ENCODE measurements at regions not wholly inside any gene's neighbourhood (a gene's known extent, or its start where the extent isn't known, plus 50 kb on each side); places are given as distances from the start of the nearest gene placed in this dataset.
"Not testable (repeated sequence)": the region's sequence is repeated elsewhere in the genome, so short reads cannot be mapped to it uniquely, and the experiment has no call there.

DNA sequence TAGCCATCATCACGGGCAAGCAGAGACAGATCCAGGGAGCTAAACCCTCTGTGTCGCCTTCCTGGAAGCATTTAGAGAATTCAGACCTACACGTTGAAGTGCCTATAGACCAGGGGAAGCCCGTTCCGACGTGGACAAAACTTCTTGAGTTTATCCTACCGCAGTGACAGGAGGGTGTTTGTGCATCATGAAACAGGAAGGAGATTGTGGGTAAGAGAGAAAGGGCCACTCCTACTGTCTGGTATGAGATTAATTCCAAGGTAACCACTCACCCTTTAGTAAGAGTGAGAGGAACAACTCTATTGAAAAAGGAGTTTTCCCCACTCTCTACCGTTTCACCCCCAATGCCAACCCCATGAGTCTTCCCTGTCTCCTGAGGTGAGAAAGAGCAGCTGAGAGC lies 133.7 kb downstream of the TFAP2C start:
- no peak for DNase-seq
- no peak for ATAC-seq

DNA sequence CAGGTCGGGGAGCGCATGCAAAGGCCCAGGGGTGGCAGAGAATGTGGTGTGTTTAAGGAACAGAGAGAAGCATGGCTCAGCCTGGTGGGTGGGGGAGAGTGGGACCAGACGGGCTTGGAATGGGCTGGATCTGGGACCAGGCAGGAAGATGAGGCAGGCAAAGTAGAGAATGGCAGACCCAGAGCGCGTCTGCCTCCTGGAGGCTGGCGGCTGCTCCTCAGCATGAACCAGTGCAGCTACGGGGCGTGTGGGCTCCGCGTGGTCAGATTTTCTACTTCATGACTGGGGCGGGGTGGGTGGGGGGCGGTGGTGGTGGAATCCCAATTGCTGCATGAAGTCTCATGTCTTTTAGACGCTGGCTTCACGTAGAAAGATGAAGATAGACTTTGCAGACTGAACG lies 135.6 kb downstream of the TFAP2C start:
- DNase-seq (no peak), ATAC-seq (no peak)
- intact Hi-C loops (cut with DNase I, micrococcal nuclease): no loop called here

More for the DNA sequence above, 133.7 kb downstream of the TFAP2C start:
- intact Hi-C loops (cut with DNase I, micrococcal nuclease): no loop called here

DNA sequence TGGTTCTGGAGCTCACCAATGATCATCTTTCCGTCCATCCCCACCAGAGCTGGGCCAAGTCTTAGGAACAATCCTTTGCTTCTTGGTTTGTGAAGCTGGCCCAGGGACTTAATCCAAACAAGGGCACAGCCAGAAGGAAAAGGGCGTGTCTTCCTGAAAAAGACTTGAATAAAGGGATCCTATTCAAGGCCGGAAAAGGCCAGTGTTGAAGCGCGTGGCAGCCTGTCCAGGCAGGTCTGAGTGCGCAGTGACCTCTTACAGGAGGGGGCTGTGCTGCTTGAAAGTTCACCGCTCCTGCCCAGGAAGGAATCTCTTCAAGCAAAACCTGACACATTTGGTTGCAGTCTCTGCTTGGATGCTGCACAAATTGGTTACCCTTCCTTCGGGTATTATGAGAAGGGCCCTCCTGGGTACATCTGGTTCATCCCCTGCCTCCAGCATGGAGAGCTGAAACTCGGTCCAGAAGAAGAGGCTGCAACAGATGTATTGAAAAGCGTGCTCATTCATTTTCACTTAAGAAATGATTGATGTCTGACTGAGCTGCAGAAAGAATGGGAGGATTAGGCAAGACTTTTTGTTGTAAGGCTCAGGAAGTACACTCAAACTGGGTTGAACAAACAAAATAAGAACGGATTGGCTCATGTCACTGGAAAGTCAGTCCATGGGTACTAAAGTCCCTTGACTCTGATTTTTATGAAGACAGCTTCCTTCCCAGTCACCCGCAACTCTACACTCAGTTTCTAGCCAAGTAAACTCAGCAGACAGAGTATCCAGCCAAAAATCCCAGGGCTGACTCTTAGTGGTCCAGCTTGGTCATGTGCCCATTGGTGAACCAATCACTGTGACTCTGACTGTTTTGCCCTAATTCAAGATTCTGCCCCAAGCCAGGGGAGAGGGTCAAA lies 136.3 kb downstream of the TFAP2C start:
- intact Hi-C loops (cut with DNase I, micrococcal nuclease): no loop called here
- no peak for ATAC-seq
- DNase-seq: no peak

DNA sequence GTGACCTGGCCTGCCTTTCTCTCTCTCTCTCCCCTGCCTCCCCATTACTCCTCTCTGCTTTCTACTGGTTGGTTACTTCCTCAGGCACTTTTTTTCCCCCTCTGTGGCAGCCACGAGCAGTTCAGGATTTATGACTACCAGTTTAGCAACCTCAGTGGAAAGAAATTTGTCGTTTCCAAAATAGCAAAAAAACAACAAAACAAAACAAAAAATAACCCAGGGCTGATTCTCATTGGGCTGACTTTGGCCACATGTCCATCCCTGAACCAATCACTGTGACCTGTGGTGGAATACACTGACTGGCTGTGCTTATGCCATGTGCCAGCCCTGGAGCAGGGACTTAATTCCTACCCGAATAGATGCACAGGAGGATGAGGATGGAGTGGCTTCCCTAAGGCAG lies 137.4 kb downstream of the TFAP2C start:
- no peak for DNase-seq
- ATAC-seq: no peak
- intact Hi-C loops (cut with DNase I, micrococcal nuclease): no loop called here

DNA sequence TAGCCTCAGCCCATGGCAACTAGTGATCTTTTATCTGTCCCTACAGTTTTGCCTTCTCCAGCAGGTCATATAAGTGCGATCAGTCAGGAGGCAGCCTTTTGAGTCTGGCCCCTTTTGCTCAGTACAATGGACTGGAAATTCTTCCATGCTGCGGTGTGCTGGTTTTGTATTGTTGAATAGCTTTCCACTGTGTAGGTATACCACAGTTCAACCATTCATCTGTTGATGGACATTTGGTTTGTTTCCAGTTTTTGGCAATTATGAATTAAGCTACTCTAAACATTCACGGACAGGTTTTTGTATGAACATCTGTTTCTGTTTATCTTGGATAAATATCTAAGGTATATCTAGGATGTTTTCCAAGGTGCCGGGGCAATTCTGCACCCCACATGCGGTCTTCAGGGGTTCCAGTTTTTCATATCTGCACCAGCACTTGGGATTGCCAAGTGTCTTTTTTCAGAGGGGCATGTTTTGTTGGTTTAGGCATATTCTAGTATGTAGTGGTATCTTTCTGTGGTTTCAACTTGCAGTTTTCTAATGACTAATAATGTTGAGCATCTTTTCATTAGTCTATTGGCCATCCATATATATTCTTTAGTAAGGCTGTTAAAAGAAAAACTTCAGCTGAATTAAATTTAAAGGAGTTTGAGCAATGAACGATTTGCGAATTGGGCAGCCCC lies 141.0 kb downstream of the TFAP2C start:
- DNase-seq (no peak), ATAC-seq (no peak)
- intact Hi-C loops (cut with DNase I, micrococcal nuclease): no loop called here

DNA sequence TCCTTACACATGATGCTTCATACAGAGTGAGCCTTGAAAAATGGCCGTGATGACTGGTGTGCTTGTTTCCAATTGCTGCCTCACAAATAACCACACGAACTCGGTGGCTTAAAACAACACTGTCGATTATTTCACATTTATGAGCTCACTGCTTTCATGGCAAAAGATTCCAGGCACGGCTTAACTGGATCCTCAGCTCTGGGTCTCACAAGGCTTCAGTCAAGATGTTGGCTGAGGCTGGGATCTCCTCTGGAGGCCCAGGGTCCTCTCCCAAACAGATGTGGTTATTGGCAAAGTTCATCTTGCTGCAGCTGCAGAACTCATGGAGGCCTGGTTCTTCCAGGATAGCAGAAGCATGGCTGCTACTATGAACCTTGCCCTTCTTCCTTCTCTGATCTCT lies 144.6 kb downstream of the TFAP2C start:
- DNase-seq (no peak), ATAC-seq (no peak)
- intact Hi-C loops (cut with DNase I, micrococcal nuclease): no loop called here

DNA sequence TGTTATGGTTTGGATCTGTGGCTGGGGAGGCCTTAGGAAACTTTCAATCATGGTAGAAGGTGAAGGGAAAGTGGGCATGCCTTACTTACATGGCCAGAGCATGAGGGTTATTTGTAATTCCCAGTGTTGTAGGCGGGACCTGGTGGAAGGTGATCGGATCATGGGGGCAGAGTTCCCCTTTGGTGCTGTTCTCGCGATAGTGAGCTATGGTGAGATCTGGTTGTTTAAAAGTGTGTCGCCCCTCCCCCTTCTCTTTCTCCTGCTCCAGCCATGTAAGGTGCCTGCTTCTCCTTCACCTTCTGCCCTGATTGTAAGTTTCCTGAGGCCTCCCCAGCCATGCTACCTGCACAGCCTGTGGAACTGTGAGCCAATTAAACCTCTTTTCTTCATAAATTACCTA lies 145.8 kb downstream of the TFAP2C start:
- ATAC-seq (no peak), DNase-seq (no peak)
- intact Hi-C loops (cut with DNase I, micrococcal nuclease): no loop called here

DNA sequence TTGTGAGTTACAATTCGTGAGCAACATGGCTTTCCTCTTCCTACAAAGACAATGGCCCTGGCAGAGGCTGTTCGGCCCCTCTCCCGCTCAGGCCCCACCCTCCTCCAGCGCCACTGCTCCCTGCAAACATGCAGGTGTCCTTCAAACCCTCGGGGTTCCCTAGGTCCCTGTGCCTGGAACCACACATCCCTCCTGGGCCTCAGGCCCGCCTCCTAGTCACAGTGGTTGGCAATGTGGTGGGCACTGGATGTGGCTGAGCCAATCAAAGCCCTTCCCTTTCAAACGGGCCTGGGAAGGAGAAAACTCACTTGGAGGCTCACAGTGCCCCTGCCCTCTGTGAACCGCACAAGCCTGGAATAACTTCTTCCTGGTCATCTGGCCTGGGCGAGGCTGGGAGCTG lies 147.2 kb downstream of the TFAP2C start:
- intact Hi-C loops (cut with DNase I, micrococcal nuclease): no loop called here
- DNase-seq (no peak), ATAC-seq (no peak)

DNA sequence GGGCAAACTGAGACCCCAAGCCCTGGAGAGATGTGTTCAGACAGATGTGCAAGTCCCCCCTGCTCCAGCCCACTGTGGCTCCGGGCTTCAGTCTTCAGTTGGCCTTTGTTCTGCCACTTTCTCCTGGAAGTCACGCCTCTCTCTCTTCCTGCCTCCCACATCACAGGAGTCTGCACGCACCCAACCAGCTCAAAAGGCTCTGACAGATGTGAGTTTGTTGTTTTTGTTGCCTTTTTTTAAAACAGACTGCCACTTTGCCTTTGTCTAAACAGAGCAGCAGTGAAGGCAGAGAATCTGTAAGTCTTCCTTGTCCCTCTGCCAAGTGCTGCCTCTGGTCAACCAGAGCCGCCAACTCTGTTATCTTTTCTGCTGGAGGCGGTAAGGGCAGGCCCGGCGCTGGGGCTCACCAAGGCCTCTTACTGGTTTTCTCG lies 149.7 kb downstream of the TFAP2C start:
- intact Hi-C loops (cut with DNase I, micrococcal nuclease): no loop called here
- ATAC-seq (no peak), DNase-seq (no peak)

DNA sequence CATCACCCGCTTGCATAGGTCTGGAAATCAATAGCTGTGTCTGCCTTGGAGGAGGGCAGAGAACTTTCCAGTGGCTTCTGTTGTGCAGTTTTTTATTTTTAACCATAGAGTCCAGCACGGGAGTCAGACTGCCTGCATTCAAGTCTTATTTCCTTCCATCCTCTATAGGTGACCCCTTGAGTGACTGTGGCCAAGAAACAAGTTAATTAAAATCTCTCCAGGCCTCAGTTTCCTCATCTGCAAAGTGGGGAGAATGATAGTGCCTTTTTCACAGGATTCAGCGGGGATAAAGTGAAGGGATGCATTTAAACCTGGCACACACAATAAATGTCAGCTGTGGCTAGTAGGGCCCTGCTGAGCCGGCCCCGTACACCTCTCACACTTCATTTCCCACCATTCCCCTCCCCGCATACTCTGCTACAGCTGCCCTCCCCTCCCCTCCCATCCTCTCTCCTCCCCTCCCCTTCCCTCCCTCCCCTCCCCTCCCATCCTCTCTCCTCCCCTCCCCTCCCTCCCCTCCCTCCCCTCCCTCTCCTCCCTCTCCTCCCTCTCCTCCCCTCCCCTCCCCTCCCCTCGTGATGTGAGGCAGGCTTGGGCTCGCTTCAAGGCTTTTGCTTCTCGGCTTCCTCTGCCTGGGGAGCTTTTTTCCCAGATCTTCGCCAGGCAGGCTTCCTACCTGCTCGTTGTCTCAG lies 150.5 kb downstream of the TFAP2C start:
- ATAC-seq (no peak), DNase-seq (no peak)
- intact Hi-C loops (cut with DNase I, micrococcal nuclease): no loop called here

DNA sequence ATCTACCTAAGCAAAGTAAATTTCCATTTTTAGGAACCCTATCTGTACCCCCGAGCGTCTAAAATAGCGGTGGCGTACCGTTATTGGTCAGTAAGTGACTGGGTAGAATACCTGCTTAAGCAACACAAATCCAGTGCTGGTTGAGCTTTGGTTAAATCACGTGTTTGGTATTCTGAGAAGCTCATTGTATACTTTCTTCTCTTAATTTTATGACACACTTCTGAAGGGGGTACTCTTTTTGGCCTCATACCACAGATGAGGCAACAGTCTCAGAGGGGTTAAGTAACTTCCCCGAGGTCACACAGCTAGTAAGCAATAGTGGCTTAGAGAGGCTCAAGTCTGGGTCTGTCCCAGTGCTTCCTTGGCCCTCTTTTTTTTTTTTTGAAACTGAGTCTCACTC lies 151.2 kb downstream of the TFAP2C start:
- DNase-seq (no peak), ATAC-seq (no peak)
- intact Hi-C loops (cut with DNase I, micrococcal nuclease): no loop called here

DNA sequence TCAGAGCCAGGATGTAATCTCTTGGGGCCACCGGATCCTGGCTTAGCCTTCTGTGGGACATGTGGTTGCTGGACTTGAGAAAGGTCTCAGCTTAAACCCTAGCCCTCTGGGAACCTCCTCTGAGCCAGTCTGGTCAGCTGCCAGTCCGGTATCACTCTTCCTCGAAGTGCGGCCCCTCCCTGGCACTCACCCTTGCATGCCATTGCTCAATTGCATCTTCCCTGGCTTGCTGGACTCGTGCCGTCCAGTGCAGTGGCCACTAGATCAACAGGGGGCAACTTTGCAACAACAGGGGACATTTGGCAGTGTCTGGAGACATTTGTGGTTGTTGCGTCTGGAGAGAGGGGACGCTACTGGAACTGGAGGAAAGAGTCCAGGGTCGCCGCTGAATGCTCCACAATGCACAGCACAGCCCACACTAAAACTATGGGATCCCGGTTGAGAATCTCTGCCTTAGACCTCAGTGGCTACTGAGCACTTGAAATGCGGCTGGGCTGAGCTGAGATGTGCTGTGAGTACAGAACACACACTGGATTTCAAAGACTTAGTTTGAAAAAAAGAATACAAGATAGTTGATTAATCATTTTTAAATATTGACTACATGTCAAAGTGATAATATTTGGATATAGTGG lies 152.1 kb downstream of the TFAP2C start:
- intact Hi-C loops (cut with DNase I, micrococcal nuclease): no loop called here
- no peak for ATAC-seq

DNA sequence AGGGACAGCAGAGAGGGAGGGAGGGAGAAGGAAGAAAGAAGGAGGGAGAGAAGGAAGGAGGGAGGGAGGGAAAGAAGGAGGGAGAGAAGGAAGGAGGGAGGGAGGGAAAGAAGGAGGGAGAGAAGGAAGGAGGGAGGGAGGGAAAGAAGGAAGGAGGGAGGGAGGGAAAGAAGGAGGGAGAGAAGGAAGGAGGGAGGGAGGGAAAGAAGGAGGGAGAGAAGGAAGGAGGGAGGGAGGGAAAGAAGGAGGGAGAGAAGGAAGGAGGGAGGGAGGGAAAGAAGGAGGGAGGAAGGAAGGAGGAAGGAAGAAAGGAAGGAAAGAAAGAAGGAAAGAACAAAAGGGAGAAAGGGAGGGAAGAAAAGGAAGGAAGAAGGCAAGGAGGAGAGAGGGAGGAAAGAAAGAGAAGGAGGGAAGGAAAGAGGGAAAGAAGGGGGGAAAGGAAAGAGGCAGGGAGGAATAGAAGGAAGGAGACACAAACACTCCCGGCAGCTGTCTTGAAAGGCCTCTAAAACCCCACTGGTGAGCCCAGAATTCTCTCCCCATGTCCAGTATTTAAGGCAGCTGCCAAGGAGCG lies 153.0 kb downstream of the TFAP2C start:
- intact Hi-C loops (cut with DNase I, micrococcal nuclease); ATAC-seq; DNase-seq: not testable (repeated sequence)

More for the DNA sequence above, 152.1 kb downstream of the TFAP2C start:
- no peak for DNase-seq

DNA sequence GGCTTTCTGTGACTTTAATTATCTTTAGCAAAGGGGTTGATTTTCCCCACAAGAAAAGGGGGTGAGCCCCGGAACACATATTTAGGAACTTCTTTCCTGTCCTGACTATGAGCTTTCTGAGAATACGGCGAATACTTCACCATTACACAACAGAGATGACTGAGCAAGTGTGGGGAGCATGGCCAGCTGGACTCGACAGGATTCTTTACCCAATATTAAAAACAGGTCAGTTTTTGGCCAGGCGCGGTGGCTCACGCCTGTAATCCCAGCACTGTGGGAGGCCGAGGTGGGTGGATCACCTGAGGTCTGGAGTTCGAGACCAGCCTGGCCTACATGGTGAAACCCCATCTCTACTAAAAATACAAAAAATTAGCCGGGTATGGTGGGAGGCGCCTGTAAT lies 153.7 kb downstream of the TFAP2C start:
- DNase-seq; intact Hi-C loops (cut with DNase I, micrococcal nuclease); ATAC-seq: not testable (repeated sequence)

DNA sequence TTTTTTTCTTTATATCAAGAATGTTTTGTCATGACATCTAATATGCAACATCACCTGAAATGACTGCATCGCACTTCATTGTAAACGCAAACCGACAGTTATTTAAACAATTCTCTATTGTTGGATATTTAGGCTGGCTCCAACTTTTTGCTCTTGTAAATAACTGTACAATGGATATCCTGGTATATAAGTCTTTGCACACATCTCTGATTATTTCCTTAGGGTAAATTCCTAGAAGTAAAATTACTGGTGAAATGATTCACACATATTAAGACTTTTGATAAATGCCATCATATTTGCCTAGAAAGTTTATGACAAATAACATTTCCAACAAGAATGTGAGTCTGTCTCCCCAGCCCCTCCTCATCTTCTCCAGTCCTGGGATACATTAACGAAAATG lies 154.7 kb downstream of the TFAP2C start:
- ATAC-seq (no peak), DNase-seq (no peak)
- intact Hi-C loops (cut with DNase I, micrococcal nuclease): no loop called here

DNA sequence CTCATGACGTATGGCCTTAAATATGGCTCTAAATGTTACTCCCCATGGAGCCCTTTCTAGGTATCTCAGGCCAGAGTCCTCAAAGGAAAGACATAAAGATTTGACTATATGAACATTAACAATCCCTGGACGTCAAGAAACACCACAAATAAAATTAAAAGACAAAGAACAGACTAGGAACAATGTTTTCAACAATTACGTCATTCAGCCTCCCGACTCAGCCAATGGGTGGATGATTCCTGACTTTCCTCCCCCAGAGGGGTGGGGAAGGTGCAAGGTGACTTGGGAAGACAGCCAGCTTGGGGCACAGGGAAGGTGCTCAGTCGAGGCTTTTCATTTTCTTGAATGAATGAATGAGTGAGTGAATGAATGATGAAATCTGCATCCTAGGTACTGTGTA lies 157.4 kb downstream of the TFAP2C start:
- DNase-seq (no peak), ATAC-seq (no peak)
- intact Hi-C loops (cut with DNase I, micrococcal nuclease): no loop called here

DNA sequence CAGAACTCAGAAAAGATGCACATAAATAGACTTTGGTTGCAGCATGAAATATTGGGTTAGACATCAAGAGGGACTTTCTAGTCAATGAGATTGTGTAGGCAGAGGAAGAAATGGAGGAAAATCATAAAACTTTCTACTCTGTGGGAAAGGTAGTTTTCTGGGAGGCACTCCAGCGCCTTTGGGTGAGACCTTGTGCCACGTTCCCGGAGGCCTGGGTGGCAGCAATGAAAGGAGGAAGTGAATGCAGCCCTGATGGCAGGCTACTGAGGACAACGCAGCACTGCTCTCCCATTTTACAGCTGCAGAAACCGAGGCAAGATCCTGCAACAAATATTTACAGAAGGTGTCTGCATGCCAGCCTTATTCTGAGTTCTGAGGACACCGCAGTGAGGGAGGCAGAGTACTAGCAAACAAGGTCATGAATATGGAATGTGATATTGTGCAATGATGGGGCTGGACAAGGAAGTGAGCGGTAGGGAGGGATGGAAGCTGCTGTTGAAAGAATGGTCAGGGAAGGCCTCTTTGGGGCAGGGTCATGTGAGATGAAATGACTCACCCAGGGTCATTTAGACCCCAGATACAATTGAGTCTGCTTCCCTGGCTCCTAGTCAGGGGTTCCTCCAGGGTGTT lies 159.1 kb downstream of the TFAP2C start:
- ATAC-seq (peak; percentile 73), DNase-seq (peak in 1 of 2 donors; percentile 36)
- intact Hi-C loops (cut with DNase I, micrococcal nuclease): no loop called here

Measured in left colon (tissue), 2 donors.